GM23338 (cell line): ENCODE measurements at regions not wholly inside any gene's neighbourhood (a gene's known extent, or its start where the extent isn't known, plus 50 kb on each side); places are given as distances from the start of the nearest gene placed in this dataset.

Experiments
- ATAC-seq: fragments of 200-7000 bp; cut with Tn5 transposase; 3 replicates; pipeline ENCODE4 v1.9.1; 2020
- DNase-seq: peaks from one replicate; pipeline ENCODE4 v3.0.0-alpha.2; 2015; ENCODE audit warnings: low spot score
- H2AFZ ChIP-seq: fragments of 200-600 bp; sonication (generic); 2 replicates; pipeline ENCODE4 v1.8.0; 2016; ENCODE audit warnings: antibody characterized with exemption, mild to moderate bottlenecking, moderate library complexity
- H3F3A ChIP-seq: fragments of 200-600 bp; sonication (generic); replicated peaks from 2 replicates; pipeline ENCODE4 v1.8.0; 2017; ENCODE audit warnings: antibody characterized with exemption, mixed run types, low read depth
- H3K27ac ChIP-seq: fragments of 200-600 bp; sonication (generic); 2 replicates; pipeline ENCODE4 v1.6.1; 2016; ENCODE audit warnings: low read depth
- H3K27me3 ChIP-seq: fragments of 200-600 bp; sonication (generic); 2 replicates; pipeline ENCODE4 v1.8.0; 2016; ENCODE audit warnings: mild to moderate bottlenecking, mixed run types, moderate library complexity; ENCODE audit not compliant: insufficient read depth
- H3K36me3 ChIP-seq: fragments of 200-600 bp; sonication (generic); 2 replicates; pipeline ENCODE4 v1.8.0; 2016; ENCODE audit warnings: mild to moderate bottlenecking; ENCODE audit not compliant: insufficient read depth
- H3K4me1 ChIP-seq: fragments of 200-600 bp; sonication (generic); 2 replicates; pipeline ENCODE4 v1.8.0; 2016; ENCODE audit warnings: mild to moderate bottlenecking, moderate library complexity; ENCODE audit not compliant: insufficient read depth
- H3K4me2 ChIP-seq: fragments of 200-600 bp; sonication (generic); 2 replicates; pipeline ENCODE4 v1.7.1; 2017; ENCODE audit warnings: mixed run types
- H3K4me3 ChIP-seq: fragments of 200-600 bp; sonication (generic); 2 replicates; pipeline ENCODE4 v1.6.1; 2016; ENCODE audit warnings: mixed run types
- H3K79me2 ChIP-seq: fragments of 200-600 bp; sonication (generic); replicated peaks from 2 replicates; pipeline ENCODE4 v1.8.0; 2017; ENCODE audit warnings: mild to moderate bottlenecking; ENCODE audit not compliant: insufficient read depth
- H3K9me2 ChIP-seq: fragments of 200-600 bp; sonication (generic); 2 replicates; pipeline ENCODE4 v1.8.0; 2017; ENCODE audit not compliant: insufficient read depth
- H4K20me1 ChIP-seq: fragments of 200-600 bp; sonication (generic); replicated peaks from 2 replicates; pipeline ENCODE4 v1.8.0; 2017; ENCODE audit warnings: mild to moderate bottlenecking; ENCODE audit not compliant: insufficient read depth
- H3K27ac Mint-ChIP-seq: 2 replicates; pipeline ENCODE4 v1.8.0; 2020; ENCODE audit warnings: inconsistent platforms, mild to moderate bottlenecking, moderate library complexity, mixed read lengths
- H3K27me3 Mint-ChIP-seq: 3 replicates; pipeline ENCODE4 v1.8.0; 2022; ENCODE audit warnings: low read depth, mild to moderate bottlenecking, moderate library complexity, mixed read lengths, inconsistent platforms; ENCODE audit not compliant: insufficient read depth, poor library complexity
- H3K36me3 Mint-ChIP-seq: 3 replicates; pipeline ENCODE4 v1.8.0; 2021; ENCODE audit warnings: low read depth, mild to moderate bottlenecking, inconsistent platforms, moderate library complexity, mixed read lengths
- H3K4me1 Mint-ChIP-seq: 3 replicates; pipeline ENCODE4 v1.8.0; 2020; ENCODE audit warnings: mild to moderate bottlenecking, inconsistent platforms, mixed read lengths
- H3K4me3 Mint-ChIP-seq: 3 replicates; pipeline ENCODE4 v1.8.0; 2021; ENCODE audit warnings: moderate library complexity, mild to moderate bottlenecking, inconsistent platforms, mixed read lengths
- H3K9me3 Mint-ChIP-seq: 3 replicates; pipeline ENCODE4 v1.8.0; 2020; ENCODE audit warnings: moderate library complexity, mild to moderate bottlenecking, inconsistent platforms, mixed read lengths
- CTCF ChIP-seq, 2 experiments: fragments of 200-600 bp in 1 of 2; sonication (generic) in 1 of 2; conservative IDR thresholded peaks; 2 replicates each; pipeline versions ENCODE4 v1.5.1 to v1.6.1; 2016 to 2017; ENCODE audit warnings: antibody characterized with exemption in 2 of 2, low read depth in 2 of 2, mild to moderate bottlenecking in 2 of 2, moderate library complexity in 1 of 2
- ETS1 ChIP-seq: IDR thresholded peaks from 2 replicates; pipeline ENCODE4 v1.6.1; 2016; ENCODE audit warnings: antibody characterized with exemption
- EZH2 ChIP-seq: fragments of 200-600 bp; sonication (generic); IDR thresholded peaks from one replicate; pipeline ENCODE4 v1.8.0; 2017; ENCODE audit warnings: antibody characterized with exemption, mild to moderate bottlenecking, low read depth; ENCODE audit not compliant: unreplicated experiment
- JUNB ChIP-seq: IDR thresholded peaks from one replicate; pipeline ENCODE4 v1.6.1; 2016; ENCODE audit warnings: antibody characterized with exemption; ENCODE audit not compliant: unreplicated experiment
- POLR2AphosphoS5 ChIP-seq: IDR thresholded peaks from 2 replicates; pipeline ENCODE4 v1.6.1; 2016; ENCODE audit warnings: antibody characterized with exemption, low read depth
- REST ChIP-seq: IDR thresholded peaks from one replicate; pipeline ENCODE4 v1.6.1; 2018; ENCODE audit warnings: antibody characterized with exemption; ENCODE audit not compliant: unreplicated experiment
- ZNF331 ChIP-seq: fragments of 250-450 bp; sonication (Bioruptor Pico); IDR thresholded peaks from 2 replicates; pipeline ENCODE4 v1.5.0; 2020; ENCODE audit warnings: low read depth, mild to moderate bottlenecking, moderate library complexity
- ZNF462 ChIP-seq: fragments of 250-450 bp; sonication (Bioruptor Pico); IDR thresholded peaks from 2 replicates; pipeline ENCODE4 v1.5.0; 2020; ENCODE audit warnings: mild to moderate bottlenecking, moderate library complexity

- no peak for TF ChIP-seq REST
- no peak for TF ChIP-seq EZH2
These were observed 105.9 kb upstream of the TENM3 start (continued) for GRCh38 chr4:182137343-182137742.

- no peak overlapping the region for H3K4me2 ChIP-seq
- no peak overlapping the region for H3K27ac ChIP-seq
- Mint-ChIP-seq H3K36me3 (peaks cover 9% of the 10 kb centered on the region; the same call in 2 of the 3 replicates), H3K27ac (no peak overlapping the region), H3K27me3 (peaks cover 29% of the 10 kb centered on the region), H3K4me1 (peaks cover 37% of the 10 kb centered on the region), H3K9me3 (no peaks in the 10 kb centered on the region; the same call in 2 of the 3 replicates), H3K4me3 (no peak overlapping the region)
- H3K9me2 ChIP-seq: no peaks in the 10 kb centered on the region
- ATAC-seq (no peak), DNase-seq (no peak)
- no peaks in the 10 kb centered on the region for H4K20me1 ChIP-seq
- no peaks in the 10 kb centered on the region; the same call in 1 of the 2 replicates for H3K79me2 ChIP-seq
- peaks cover 3% of the 10 kb centered on the region; the same call in 1 of the 2 replicates for H3F3A ChIP-seq
- no peak overlapping the region for H2AFZ ChIP-seq
- H3K4me1 ChIP-seq: peaks cover 31% of the 10 kb centered on the region
- H3K4me3 ChIP-seq: no peak overlapping the region
- peaks cover 40% of the 10 kb centered on the region for H3K27me3 ChIP-seq
- no peaks in the 10 kb centered on the region for H3K36me3 ChIP-seq
- no peak for TF ChIP-seq JUNB
- TF ChIP-seq ETS1: no peak
- no peak for TF ChIP-seq POLR2AphosphoS5
- TF ChIP-seq ZNF462 (CRISPR knock-in tag): no peak
- TF ChIP-seq ZNF331: no peak
- TF ChIP-seq CTCF (conservative IDR thresholded peaks at IDR 0.05; ENCODE audit: low read depth in 2 of 2): no peak
- no peak for TF ChIP-seq REST
These were observed 103.7 kb upstream of the TENM3 start for GRCh38 chr4:182139491-182139890.
